H1 (cell line): ENCODE measurements at regions not wholly inside any gene's neighbourhood (a gene's known extent, or its start where the extent isn't known, plus 50 kb on each side); places are given as distances from the start of the nearest gene placed in this dataset.

Source experiments
- CTCF ChIA-PET: fragments of 300-600 bp; sonication (Branson Sonifier 250); formaldehyde crosslinking; loops from one replicate; lab custom pipeline; 2021; ENCODE audit not compliant: partially characterized antibody; lab: Charles Lee
- POLR2A ChIA-PET: fragments of 300-600 bp; sonication (Branson Sonifier 250); formaldehyde crosslinking; loops from one replicate; lab custom pipeline; 2021; ENCODE audit warnings: inconsistent platforms; ENCODE audit not compliant: partially characterized antibody; lab: Charles Lee
- DNase-seq, 2 experiments: peaks; one replicate each; pipeline versions ENCODE4 v3.0.0 to v3.0.0-alpha.2; 2010 to 2022; ENCODE audit warnings: low spot score in 2 of 2, low read depth in 1 of 2, mixed read lengths in 1 of 2
- FAIRE-seq: peaks from 2 replicates; lab custom pipeline; 2011; peaks lifted over from hg19 to GRCh38; lab: Jason Lieb, UNC
- H2AFZ ChIP-seq: 2 replicates; pipeline ENCODE4 v1.8.1; 2012; ENCODE audit warnings: low read length, inconsistent platforms
- H2AK5ac ChIP-seq: 2 replicates; pipeline ENCODE4 v1.6.1; 2013; ENCODE audit warnings: low read depth, low read length
- H2BK120ac ChIP-seq: replicated peaks from 2 replicates; pipeline ENCODE3; 2013; ENCODE audit warnings: low read depth, low read length, inconsistent platforms
- H2BK12ac ChIP-seq: 2 replicates; pipeline ENCODE4 v1.6.1; 2013; ENCODE audit warnings: low read depth, low read length
- H2BK15ac ChIP-seq: 2 replicates; pipeline ENCODE4 v1.6.1; 2013; ENCODE audit warnings: low read length
- H2BK20ac ChIP-seq: 2 replicates; pipeline ENCODE4 v1.6.1; 2013; ENCODE audit warnings: low read length
- H2BK5ac ChIP-seq: 2 replicates; pipeline ENCODE4 v1.6.1; 2013; ENCODE audit warnings: low read depth, low read length
- H3K14ac ChIP-seq: 2 replicates; pipeline ENCODE4 v1.6.1; 2013; ENCODE audit warnings: inconsistent platforms; ENCODE audit not compliant: insufficient read length
- H3K18ac ChIP-seq: 2 replicates; pipeline ENCODE4 v1.6.1; 2013; ENCODE audit warnings: low read length; ENCODE audit errors: extremely low read depth
- H3K23ac ChIP-seq: 2 replicates; pipeline ENCODE4 v1.6.1; 2013; ENCODE audit warnings: inconsistent platforms; ENCODE audit not compliant: insufficient read length
- H3K23me2 ChIP-seq: 2 replicates; pipeline ENCODE4 v1.6.1; 2013; ENCODE audit warnings: low read depth, low read length
- H3K27ac ChIP-seq: 2 replicates; pipeline ENCODE4 v1.6.1; 2011; ENCODE audit warnings: low read depth, low read length, inconsistent platforms
- H3K27me3 ChIP-seq, 4 experiments: replicated peaks in 1 of 4; 1 replicate in 1 of 4; 2 replicates in 3 of 4; pipeline versions ENCODE4 v1.6.1 to v1.8.1; 2011 to 2013; ENCODE audit warnings: low read length in 3 of 4, mild to moderate bottlenecking in 3 of 4, inconsistent platforms in 2 of 4, mixed read lengths in 2 of 4, moderate library complexity in 1 of 4; ENCODE audit not compliant: control insufficient read depth in 3 of 4, insufficient read depth in 3 of 4; ENCODE audit errors: extremely low read depth in 1 of 4
- H3K36me3 ChIP-seq, 4 experiments: 2 replicates each; pipeline versions ENCODE4 v1.6.1 to v1.8.1; 2011 to 2013; ENCODE audit warnings: mild to moderate bottlenecking in 4 of 4, low read length in 3 of 4, moderate library complexity in 2 of 4, control low read depth in 1 of 4, inconsistent platforms in 1 of 4; ENCODE audit not compliant: insufficient read depth in 4 of 4, control insufficient read depth in 2 of 4
- H3K4ac ChIP-seq: replicated peaks from 2 replicates; pipeline ENCODE3; 2013; ENCODE audit warnings: low read length, low read depth, mixed read lengths, inconsistent platforms; ENCODE audit not compliant: insufficient read length
- H3K4me1 ChIP-seq, 4 experiments: replicated peaks in 1 of 4; 1 replicate in 1 of 4; 2 replicates in 3 of 4; pipeline versions ENCODE4 v1.6.1 to v1.8.1; 2011 to 2013; ENCODE audit warnings: low read length in 3 of 4, inconsistent platforms in 2 of 4, mixed read lengths in 1 of 4; ENCODE audit not compliant: insufficient read depth in 4 of 4, control insufficient read depth in 3 of 4
- H3K4me2 ChIP-seq, 2 experiments: 2 replicates each; pipeline versions ENCODE4 v1.6.1 to v1.8.1; 2011 to 2013; ENCODE audit warnings: low read depth in 2 of 2, low read length in 2 of 2, control low read depth in 1 of 2, inconsistent platforms in 1 of 2, mild to moderate bottlenecking in 1 of 2; ENCODE audit not compliant: insufficient read depth in 1 of 2
- H3K4me3 ChIP-seq, 4 experiments: fragments of 200-600, 300-600 bp in 1 of 4; sonication (generic), shearing (Covaris generic), sonication (Bioruptor Twin) in 1 of 4; 2 replicates each; pipeline versions ENCODE4 v1.5.1 to v1.8.1; 2011 to 2016; ENCODE audit warnings: low read length in 4 of 4, low read depth in 3 of 4, control low read depth in 2 of 4, inconsistent platforms in 2 of 4, mild to moderate bottlenecking in 2 of 4, mixed read lengths in 1 of 4, moderate library complexity in 1 of 4; ENCODE audit not compliant: insufficient read depth in 2 of 4; ENCODE audit errors: extremely low read depth in 1 of 4
- H3K56ac ChIP-seq: replicated peaks from 2 replicates; pipeline ENCODE3; 2013; ENCODE audit warnings: low read depth, mild to moderate bottlenecking, mixed read lengths, low read length, inconsistent platforms; ENCODE audit not compliant: insufficient read length
- H3K79me1 ChIP-seq: 2 replicates; pipeline ENCODE4 v1.6.1; 2013; ENCODE audit warnings: low read depth, low read length, control low read depth
- H3K79me2 ChIP-seq, 2 experiments: 2 replicates each; pipeline versions ENCODE4 v1.6.1 to v1.8.1; 2012 to 2013; ENCODE audit warnings: low read length in 2 of 2, mild to moderate bottlenecking in 2 of 2, inconsistent platforms in 1 of 2; ENCODE audit not compliant: insufficient read depth in 2 of 2, control insufficient read depth in 1 of 2
- H3K9ac ChIP-seq, 4 experiments: replicated peaks in 1 of 4; 1 replicate in 1 of 4; 2 replicates in 3 of 4; pipeline versions ENCODE4 v1.6.1 to v1.8.1; 2011 to 2013; ENCODE audit warnings: low read depth in 3 of 4, low read length in 3 of 4, control low read depth in 2 of 4, mild to moderate bottlenecking in 2 of 4, moderate library complexity in 2 of 4, inconsistent platforms in 1 of 4; ENCODE audit errors: extremely low read depth in 1 of 4
- H3K9me3 ChIP-seq, 2 experiments: 2 replicates each; pipeline versions ENCODE4 v1.6.1 to v1.8.1; 2012 to 2013; ENCODE audit warnings: mild to moderate bottlenecking in 2 of 2, moderate library complexity in 2 of 2, control low read depth in 1 of 2, inconsistent platforms in 1 of 2, low read depth in 1 of 2, low read length in 1 of 2, mixed read lengths in 1 of 2; ENCODE audit not compliant: insufficient read depth in 2 of 2
- H4K20me1 ChIP-seq, 2 experiments: replicated peaks in 1 of 2; 2 replicates each; pipeline versions ENCODE3 to v1.8.1; 2011 to 2013; ENCODE audit warnings: inconsistent platforms in 2 of 2, low read length in 2 of 2, mild to moderate bottlenecking in 1 of 2; ENCODE audit not compliant: insufficient read depth in 2 of 2, control insufficient read depth in 1 of 2
- H4K5ac ChIP-seq: 2 replicates; pipeline ENCODE4 v1.6.1; 2013; ENCODE audit warnings: low read length, low read depth, mixed read lengths, inconsistent platforms; ENCODE audit not compliant: insufficient read length
- H4K8ac ChIP-seq: 2 replicates; pipeline ENCODE4 v1.8.0; 2013; ENCODE audit warnings: mild to moderate bottlenecking, moderate library complexity, low read length, inconsistent platforms; ENCODE audit not compliant: insufficient read depth; ENCODE audit errors: extremely low read depth
- H4K91ac ChIP-seq: replicated peaks from 2 replicates; pipeline ENCODE3; 2013; ENCODE audit warnings: low read length, mixed read lengths, inconsistent platforms; ENCODE audit not compliant: insufficient read length
- BACH1 ChIP-seq: IDR thresholded peaks from 2 replicates; pipeline ENCODE4 v1.6.1; 2012; ENCODE audit warnings: low read length, improper control_type of control experiment
- SP4 ChIP-seq: IDR thresholded peaks from 2 replicates; pipeline ENCODE4 v1.6.1; 2012; ENCODE audit warnings: low read length, inconsistent platforms
- WGBS, 2 experiments: shearing (Covaris generic) in 1 of 2; methylation state at CpG; one replicate each; pipeline versions ENCODE4 v1.1.6 to v1.1.7; 2013 to 2015; ENCODE audit warnings: low lambda C conversion rate in 2 of 2, mixed read lengths in 2 of 2, inconsistent platforms in 1 of 2, low coverage in 1 of 2, missing lambda C conversion rate in 1 of 2; ENCODE audit not compliant: insufficient replicate concordance in 2 of 2, insufficient coverage in 1 of 2, insufficient read length in 1 of 2; ENCODE audit errors: extremely low coverage in 1 of 2, missing lambda C conversion rate in 1 of 2; 5-methylcytosine and 5-hydroxymethylcytosine counted together

GRCh38 chr10:29394321-29394932 is 105.6 kb downstream of the LYZL1 start:
- Histone ChIP-seq H2BK12ac (no peak overlapping the region), H3K9me3 (no peaks in the 10 kb centered on the region), H4K5ac (no peak overlapping the region), H3K14ac (no peak overlapping the region), H3K56ac (no peak overlapping the region), H3K4ac (peak overlapping the region; percentile 59), H3K4me2 (no peak overlapping the region), H3K18ac (no peak overlapping the region), H3K9ac (no peak overlapping the region), H3K36me3 (no peaks in the 10 kb centered on the region), H3K4me3 (no peak overlapping the region), H2BK5ac (no peak overlapping the region), H3K4me1 (0 out of 7 replicates have a peak, but pooled peaks cover 0 to 2% (median 0%) of the 10 kb centered on the region in 4 experiments), H4K20me1 (no peaks in the 10 kb centered on the region), H3K27me3 (no peaks in the 10 kb centered on the region), H3K23me2 (no peaks in the 10 kb centered on the region), H2BK120ac (no peak overlapping the region), H2AFZ (no peak overlapping the region; the same call in 1 of the 2 replicates), H2BK20ac (no peak overlapping the region), H3K27ac (no peak overlapping the region), H2BK15ac (no peak overlapping the region), H3K79me1 (no peaks in the 10 kb centered on the region), H3K23ac (no peak overlapping the region), H4K8ac (no peak overlapping the region; the same call in 1 of the 2 replicates), H3K79me2 (no peaks in the 10 kb centered on the region), H4K91ac (no peak overlapping the region), H2AK5ac (no peak overlapping the region)
- FAIRE-seq (no peak), DNase-seq (no peak)
- CTCF ChIA-PET, result interaction anchor here (0.5 to 3.3 kb wide), 13 partner anchors 8 to 306 kb away, joined by 3 to 13 read pairs (median 3); no protein-coding TSS in a partner anchor
- POLR2A ChIA-PET, result no interaction called here
- 91% methylated on average over 7 of the region's 8 CpGs; no CpG with 5 or more reads in 1 of the 2 experiments for WGBS, 2 experiments
- TF ChIP-seq BACH1, result no peak
- no peak for TF ChIP-seq SP4
